GM12878 (cell line): ENCODE measurements at regions not wholly inside any gene's neighbourhood (a gene's known extent, or its start where the extent isn't known, plus 50 kb on each side); places are given as distances from the start of the nearest gene placed in this dataset.

Experiments used
- ATAC-seq: fragments of 200-7000 bp; cut with Tn5 transposase; 3 replicates; pipeline ENCODE4 v1.9.1; 2020; ENCODE audit warnings: mild to moderate bottlenecking, moderate library complexity
- BruUV-seq: library from RNA; stranded (reverse); fragments of 400-500 nt; replicated peaks from 2 replicates; lab custom pipeline; 2021; lab: Mats Ljungman, UMichigan
- CTCF ChIA-PET: fragments of 300-600 bp; sonication (Branson Sonifier 250); formaldehyde crosslinking; extraction: SDS; loops from one replicate; lab custom pipeline; 2021; ENCODE audit warnings: inconsistent platforms; lab: Yijun Ruan, JAX
- POLR2A ChIA-PET: fragments of 350-600 bp; formaldehyde crosslinking; extraction: SDS; loops from one replicate; lab custom pipeline; 2021; ENCODE audit warnings: inconsistent platforms; lab: Charles Lee
- RAD21 ChIA-PET: fragments of 300-600 bp; sonication (Branson Sonifier 250); formaldehyde crosslinking; loops from one replicate; lab custom pipeline; 2023; ENCODE audit warnings: antibody characterized with exemption; ENCODE audit not compliant: unreplicated experiment; lab: Charles Lee
- SMC1A ChIA-PET: fragments of 300-600 bp; sonication (Branson Sonifier 250); formaldehyde crosslinking; loops from one replicate; lab custom pipeline; 2023; ENCODE audit not compliant: unreplicated experiment, uncharacterized antibody; lab: Charles Lee
- DNase-seq: peaks from one replicate; pipeline ENCODE4 v3.0.0-alpha.2; 2011; ENCODE audit warnings: low read depth, low spot score
- FAIRE-seq: peaks from 3 replicates; lab custom pipeline; 2011; peaks lifted over from hg19 to GRCh38; lab: Jason Lieb, UNC
- H2AFZ ChIP-seq: 2 replicates; pipeline ENCODE4 v1.6.0; 2011; ENCODE audit warnings: low read depth, low read length, control low read depth; ENCODE audit not compliant: control insufficient read depth
- H3K27ac ChIP-seq: 2 replicates; pipeline ENCODE4 v1.5.1; 2011; ENCODE audit warnings: control low read depth; ENCODE audit not compliant: control insufficient read depth, insufficient read depth
- H3K27me3 ChIP-seq, 2 experiments: replicated peaks in 1 of 2; 2 replicates each; pipeline versions ENCODE4 v1.6.0 to v1.6.1; 2011; ENCODE audit warnings: low read length in 1 of 2; ENCODE audit not compliant: control insufficient read depth in 2 of 2, insufficient read depth in 2 of 2
- H3K36me3 ChIP-seq, 2 experiments: 2 replicates each; pipeline ENCODE4 v1.5.1; 2011; ENCODE audit warnings: low read length in 1 of 2; ENCODE audit not compliant: control insufficient read depth in 2 of 2, insufficient read depth in 2 of 2
- H3K4me1 ChIP-seq: 2 replicates; pipeline ENCODE4 v1.6.1; 2011; ENCODE audit warnings: mild to moderate bottlenecking, low read length, moderate library complexity, mixed read lengths; ENCODE audit not compliant: control insufficient read depth, insufficient read depth
- H3K4me2 ChIP-seq: 2 replicates; pipeline ENCODE4 v1.6.0; 2011; ENCODE audit warnings: control low read depth; ENCODE audit not compliant: control insufficient read depth, insufficient read depth
- H3K4me3 ChIP-seq: fragments of 200-600 bp; sonication (generic); 2 replicates; pipeline ENCODE4 v1.5.1; 2016
- H3K79me2 ChIP-seq: 2 replicates; pipeline ENCODE4 v1.6.0; 2011; ENCODE audit warnings: low read length; ENCODE audit not compliant: control insufficient read depth, insufficient read depth
- H3K9ac ChIP-seq: 2 replicates; pipeline ENCODE4 v1.8.0; 2011; ENCODE audit warnings: low read length, control low read depth, mixed read lengths; ENCODE audit not compliant: control insufficient read depth, insufficient read depth
- H3K9me3 ChIP-seq: replicated peaks from 3 replicates; pipeline ENCODE4 v1.5.1; 2011; ENCODE audit warnings: mild to moderate bottlenecking, low read length; ENCODE audit not compliant: control insufficient read depth, insufficient read depth
- H4K20me1 ChIP-seq: 2 replicates; pipeline ENCODE4 v1.6.0; 2011; ENCODE audit not compliant: control insufficient read depth, insufficient read depth
- BHLHE40 ChIP-seq, 2 experiments: fragments of 450-650 bp in 1 of 2; IDR thresholded peaks; 2 replicates each; pipeline ENCODE4 v1.6.1; 2011 to 2017; ENCODE audit warnings: low read depth in 2 of 2, borderline replicate concordance in 1 of 2, improper control_type of control experiment in 1 of 2, low read length in 1 of 2, mild to moderate bottlenecking in 1 of 2
- CHD4 ChIP-seq: fragments of 200-600 bp; sonication (generic); IDR thresholded peaks from 2 replicates; pipeline ENCODE4 v1.6.1; 2016; ENCODE audit warnings: mild to moderate bottlenecking
- HDGF ChIP-seq: fragments of 450-650 bp; IDR thresholded peaks from 2 replicates; pipeline ENCODE4 v1.6.1; 2016; ENCODE audit warnings: antibody characterized with exemption
- MEF2B ChIP-seq: fragments of 450-650 bp; IDR thresholded peaks from 2 replicates; pipeline ENCODE4 v1.6.1; 2018; ENCODE audit warnings: mild to moderate bottlenecking, moderate library complexity; ENCODE audit not compliant: partially characterized antibody, poor library complexity, severe bottlenecking
- MTA2 ChIP-seq: fragments of 450-650 bp; IDR thresholded peaks from 2 replicates; pipeline ENCODE4 v1.6.1; 2016; ENCODE audit warnings: low read depth, mild to moderate bottlenecking, moderate library complexity
- RBBP5 ChIP-seq: fragments of 200-600 bp; sonication (generic); conservative IDR thresholded peaks from 2 replicates; pipeline ENCODE4 v1.6.1; 2016
- ZBED1 ChIP-seq: IDR thresholded peaks from 2 replicates; pipeline ENCODE4 v1.6.1; 2016; ENCODE audit warnings: borderline replicate concordance
- ZNF217 ChIP-seq: fragments of 450-650 bp; IDR thresholded peaks from 2 replicates; pipeline ENCODE4 v1.6.1; 2017; ENCODE audit warnings: antibody characterized with exemption, mild to moderate bottlenecking
- ZSCAN29 ChIP-seq: fragments of 450-650 bp; IDR thresholded peaks from 2 replicates; pipeline ENCODE4 v1.6.1; 2017; ENCODE audit warnings: mild to moderate bottlenecking, moderate library complexity
- WGBS: methylation state at CpG from one replicate; pipeline ENCODE4 v1.1.6; 2016; ENCODE audit warnings: low lambda C conversion rate; ENCODE audit not compliant: insufficient replicate concordance, insufficient coverage; ENCODE audit errors: missing lambda C conversion rate; 5-methylcytosine and 5-hydroxymethylcytosine counted together
- in situ Hi-C: fragments of 300-500 bp; cut with MboI; formaldehyde crosslinking; loops from 9 replicates; pipeline ENCODE4 v1.14.3; 2018; ENCODE audit warnings: mixed read lengths
- intact Hi-C: fragments of 100-400 bp; cut with micrococcal nuclease; formaldehyde crosslinking; loops from one replicate; pipeline ENCODE4 v1.14.2; 2022; ENCODE audit not compliant: unreplicated experiment
- TF ChIP-seq, protein P1 (sequence below): IDR thresholded peaks from 2 replicates; pipeline ENCODE4 v1.6.1; 2012; ENCODE audit warnings: low read depth, low read length, improper control_type of control experiment
- TF ChIP-seq, protein P2 (sequence below): IDR thresholded peaks from 2 replicates; pipeline ENCODE4 v1.6.1; 2011; ENCODE audit warnings: low read depth, low read length, improper control_type of control experiment, borderline replicate concordance
- TF ChIP-seq, protein P3 (sequence below): IDR thresholded peaks from 2 replicates; pipeline ENCODE4 v1.6.1; 2012; ENCODE audit warnings: improper control_type of control experiment, low read depth, low read length; ENCODE audit not compliant: insufficient replicate concordance

DNA sequence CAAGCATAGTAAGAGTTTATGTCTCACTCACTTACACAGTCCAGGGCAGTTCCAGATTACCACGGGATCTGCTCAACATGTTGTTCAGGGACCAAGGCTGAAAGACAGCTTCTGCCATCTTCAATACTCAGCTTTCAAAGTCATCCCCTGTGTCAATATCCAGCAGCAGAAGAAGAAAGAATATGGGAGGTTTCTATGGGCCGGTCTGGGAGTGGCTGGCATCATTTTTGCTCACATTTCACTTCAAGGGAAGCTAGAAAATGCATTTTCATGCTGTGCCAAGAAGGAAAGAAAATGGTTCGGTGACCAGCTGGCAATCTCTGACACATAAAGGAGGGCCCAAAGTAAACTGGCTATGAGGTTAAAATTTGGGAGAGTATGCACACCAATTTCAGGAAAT lies 211.5 kb upstream of the KLF3 start:
- in situ Hi-C loops: no loop called here

More for the DNA sequence above, 211.5 kb upstream of the KLF3 start:
- peaks cover 41% of the 10 kb centered on the region for H3K4me1 ChIP-seq
- H4K20me1 ChIP-seq: no peaks in the 10 kb centered on the region
- no peaks in the 10 kb centered on the region for H3K27me3 ChIP-seq
- ChIA-PET CTCF (interaction anchor here (0.6 to 1.6 kb wide), 3 partner anchors 31 to 325 kb away, joined by 3 to 4 read pairs (median 3); no protein-coding TSS in a partner anchor), POLR2A (no interaction called here), SMC1A (interaction anchor here (1.6 to 2.0 kb wide), 3 partner anchors 11 to 223 kb away, joined by 3 to 6 read pairs (median 4); no protein-coding TSS in a partner anchor), RAD21 (interaction anchor here (0.8 kb wide), 1 partner anchor 142 kb away, joined by 3 read pairs; no protein-coding TSS in a partner anchor)
- no peak overlapping the region for H3K9ac ChIP-seq
- WGBS: 55% methylated on average over 3 of the region's 3 CpGs
- intact Hi-C loops: no loop called here
- peak overlapping the region; percentile 85 for H3K27ac ChIP-seq
- H3K9me3 ChIP-seq: peaks cover 11% of the 10 kb centered on the region; the same call in 2 of the 3 replicates
- H3K4me2 ChIP-seq: peak overlapping the region; percentile 50; the same call in 1 of the 2 replicates
- no peak overlapping the region; the same call in none of the 2 replicates for H2AFZ ChIP-seq
- ATAC-seq: no peak
- FAIRE-seq: no peak
- H3K36me3 ChIP-seq: no peaks in the 10 kb centered on the region
- no TSS peak for BruUV-seq
- DNase-seq: no peak
- TF ChIP-seq ZNF217 (no peak), ZSCAN29 (no peak), HDGF (no peak), ZBED1 (no peak), MEF2B (no peak), BHLHE40 (IDR thresholded peaks at IDR 0.05; ENCODE audit: borderline replicate concordance in 1 of 2, low read depth in 2 of 2, low read length in 1 of 2) (no peak), MTA2 (no peak), CHD4 (no peak), RBBP5 (no peak)
- TF ChIP-seq, protein P1, sequence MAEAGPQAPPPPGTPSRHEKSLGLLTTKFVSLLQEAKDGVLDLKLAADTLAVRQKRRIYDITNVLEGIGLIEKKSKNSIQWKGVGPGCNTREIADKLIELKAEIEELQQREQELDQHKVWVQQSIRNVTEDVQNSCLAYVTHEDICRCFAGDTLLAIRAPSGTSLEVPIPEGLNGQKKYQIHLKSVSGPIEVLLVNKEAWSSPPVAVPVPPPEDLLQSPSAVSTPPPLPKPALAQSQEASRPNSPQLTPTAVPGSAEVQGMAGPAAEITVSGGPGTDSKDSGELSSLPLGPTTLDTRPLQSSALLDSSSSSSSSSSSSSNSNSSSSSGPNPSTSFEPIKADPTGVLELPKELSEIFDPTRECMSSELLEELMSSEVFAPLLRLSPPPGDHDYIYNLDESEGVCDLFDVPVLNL: no peak
- TF ChIP-seq, protein P2, sequence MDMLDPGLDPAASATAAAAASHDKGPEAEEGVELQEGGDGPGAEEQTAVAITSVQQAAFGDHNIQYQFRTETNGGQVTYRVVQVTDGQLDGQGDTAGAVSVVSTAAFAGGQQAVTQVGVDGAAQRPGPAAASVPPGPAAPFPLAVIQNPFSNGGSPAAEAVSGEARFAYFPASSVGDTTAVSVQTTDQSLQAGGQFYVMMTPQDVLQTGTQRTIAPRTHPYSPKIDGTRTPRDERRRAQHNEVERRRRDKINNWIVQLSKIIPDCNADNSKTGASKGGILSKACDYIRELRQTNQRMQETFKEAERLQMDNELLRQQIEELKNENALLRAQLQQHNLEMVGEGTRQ: no peak
- TF ChIP-seq, protein P3, sequence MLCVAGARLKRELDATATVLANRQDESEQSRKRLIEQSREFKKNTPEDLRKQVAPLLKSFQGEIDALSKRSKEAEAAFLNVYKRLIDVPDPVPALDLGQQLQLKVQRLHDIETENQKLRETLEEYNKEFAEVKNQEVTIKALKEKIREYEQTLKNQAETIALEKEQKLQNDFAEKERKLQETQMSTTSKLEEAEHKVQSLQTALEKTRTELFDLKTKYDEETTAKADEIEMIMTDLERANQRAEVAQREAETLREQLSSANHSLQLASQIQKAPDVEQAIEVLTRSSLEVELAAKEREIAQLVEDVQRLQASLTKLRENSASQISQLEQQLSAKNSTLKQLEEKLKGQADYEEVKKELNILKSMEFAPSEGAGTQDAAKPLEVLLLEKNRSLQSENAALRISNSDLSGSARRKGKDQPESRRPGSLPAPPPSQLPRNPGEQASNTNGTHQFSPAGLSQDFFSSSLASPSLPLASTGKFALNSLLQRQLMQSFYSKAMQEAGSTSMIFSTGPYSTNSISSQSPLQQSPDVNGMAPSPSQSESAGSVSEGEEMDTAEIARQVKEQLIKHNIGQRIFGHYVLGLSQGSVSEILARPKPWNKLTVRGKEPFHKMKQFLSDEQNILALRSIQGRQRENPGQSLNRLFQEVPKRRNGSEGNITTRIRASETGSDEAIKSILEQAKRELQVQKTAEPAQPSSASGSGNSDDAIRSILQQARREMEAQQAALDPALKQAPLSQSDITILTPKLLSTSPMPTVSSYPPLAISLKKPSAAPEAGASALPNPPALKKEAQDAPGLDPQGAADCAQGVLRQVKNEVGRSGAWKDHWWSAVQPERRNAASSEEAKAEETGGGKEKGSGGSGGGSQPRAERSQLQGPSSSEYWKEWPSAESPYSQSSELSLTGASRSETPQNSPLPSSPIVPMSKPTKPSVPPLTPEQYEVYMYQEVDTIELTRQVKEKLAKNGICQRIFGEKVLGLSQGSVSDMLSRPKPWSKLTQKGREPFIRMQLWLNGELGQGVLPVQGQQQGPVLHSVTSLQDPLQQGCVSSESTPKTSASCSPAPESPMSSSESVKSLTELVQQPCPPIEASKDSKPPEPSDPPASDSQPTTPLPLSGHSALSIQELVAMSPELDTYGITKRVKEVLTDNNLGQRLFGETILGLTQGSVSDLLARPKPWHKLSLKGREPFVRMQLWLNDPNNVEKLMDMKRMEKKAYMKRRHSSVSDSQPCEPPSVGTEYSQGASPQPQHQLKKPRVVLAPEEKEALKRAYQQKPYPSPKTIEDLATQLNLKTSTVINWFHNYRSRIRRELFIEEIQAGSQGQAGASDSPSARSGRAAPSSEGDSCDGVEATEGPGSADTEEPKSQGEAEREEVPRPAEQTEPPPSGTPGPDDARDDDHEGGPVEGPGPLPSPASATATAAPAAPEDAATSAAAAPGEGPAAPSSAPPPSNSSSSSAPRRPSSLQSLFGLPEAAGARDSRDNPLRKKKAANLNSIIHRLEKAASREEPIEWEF: no peak
- H3K79me2 ChIP-seq: no peaks in the 10 kb centered on the region
- H3K4me3 ChIP-seq: no peak overlapping the region
